ENCODE measurements at regions not wholly inside any gene's neighbourhood (a gene's known extent, or its start where the extent isn't known, plus 50 kb on each side); places are given as distances from the start of the nearest gene placed in this dataset.

DNA sequence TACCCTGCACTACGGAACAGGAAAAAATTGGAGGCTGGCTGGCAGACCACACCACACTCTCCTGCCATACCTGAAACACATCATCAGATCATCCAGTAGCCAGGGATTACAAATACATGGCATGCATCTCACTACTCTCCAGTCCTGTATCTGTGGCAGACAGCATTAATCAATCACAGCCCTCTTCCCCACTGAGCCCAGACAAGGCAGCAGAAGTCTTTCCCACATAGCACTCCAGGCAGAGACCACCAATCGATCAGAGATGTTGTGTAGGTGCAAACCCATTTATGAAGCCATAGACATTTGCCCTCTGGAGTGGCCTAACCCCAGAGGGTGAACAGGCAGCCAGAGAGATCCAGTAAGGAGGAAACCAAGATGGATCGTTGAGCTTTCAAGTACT, 410.9 kb upstream of the PROK2 start:
- Mint-ChIP-seq H3K9me3 (peaks cover 12% of the 10 kb centered on the region), H3K4me1 (ENCODE audit: low read depth) (no peaks in the 10 kb centered on the region)

DNA sequence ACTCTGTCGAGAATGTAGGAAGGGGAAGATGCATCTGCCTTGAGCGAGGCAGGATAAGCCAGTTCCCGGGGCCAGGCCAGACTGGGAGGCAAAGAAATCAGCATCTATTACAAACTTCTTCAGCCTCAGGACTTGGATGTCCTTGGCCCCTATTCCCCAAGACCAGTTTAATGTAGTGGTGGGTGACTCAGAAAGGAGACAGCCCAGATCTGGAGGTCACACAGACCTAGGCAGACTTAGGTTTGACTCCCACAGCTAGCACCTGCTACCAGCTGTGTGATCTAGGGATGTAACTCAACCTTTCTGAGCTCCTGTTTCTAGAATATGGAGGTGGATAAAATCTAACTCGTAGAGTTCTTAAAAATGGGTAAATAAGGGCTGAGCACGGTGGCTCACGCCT, 409.5 kb upstream of the PROK2 start:
- Mint-ChIP-seq H3K36me3 (ENCODE audit: low read depth) (no peaks in the 10 kb centered on the region), H3K9me3 (peaks cover 7% of the 10 kb centered on the region)

More for the DNA sequence above, 410.9 kb upstream of the PROK2 start:
- no peak overlapping the region for H3K27ac Mint-ChIP-seq
- intact Hi-C loops (cut with micrococcal nuclease) = no loop called here
- H3K36me3 Mint-ChIP-seq (ENCODE audit: low read depth) = no peaks in the 10 kb centered on the region
- no peak for DNase-seq (ENCODE audit: low spot score)
- H3K27me3 Mint-ChIP-seq (ENCODE audit: low read depth) = no peaks in the 10 kb centered on the region
- no peak overlapping the region for H3K4me3 Mint-ChIP-seq (ENCODE audit: low read depth)

DNA sequence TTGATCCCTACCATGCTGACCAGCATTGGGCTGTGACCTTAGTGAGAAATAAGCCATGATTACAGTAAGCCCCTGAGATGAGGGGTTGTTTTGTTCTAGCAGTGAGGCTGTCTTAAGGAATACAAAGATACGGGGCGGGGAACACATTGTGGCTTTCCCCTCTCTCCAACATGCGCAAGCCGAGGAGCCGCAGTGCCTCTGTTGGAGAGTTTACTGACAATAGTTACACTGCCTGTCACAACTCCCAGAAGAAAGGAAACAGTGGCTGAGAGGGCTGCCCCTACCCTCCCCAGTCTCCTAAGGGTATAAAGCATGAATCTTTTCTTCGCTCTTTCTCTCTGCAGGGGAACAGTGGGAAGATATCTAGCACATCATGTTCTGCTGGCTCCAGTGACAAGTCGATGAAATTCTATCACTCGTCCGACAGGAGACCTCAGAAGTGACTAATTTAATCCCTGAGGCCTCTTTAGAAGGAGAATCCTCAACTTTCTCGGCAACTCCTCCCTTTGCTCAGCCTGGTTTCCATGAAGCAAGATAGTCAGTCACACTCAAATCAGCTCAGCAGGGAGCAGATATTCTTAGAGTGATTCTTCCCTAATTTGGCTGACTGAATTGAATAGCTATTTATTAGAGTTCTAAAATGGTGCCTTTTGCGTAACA, 409.0 kb upstream of the PROK2 start:
- H3K27me3 Mint-ChIP-seq (ENCODE audit: low read depth) = no peaks in the 10 kb centered on the region
- peaks cover 7% of the 10 kb centered on the region for H3K4me1 Mint-ChIP-seq (ENCODE audit: low read depth)
- H3K27ac Mint-ChIP-seq = no peak overlapping the region
- intact Hi-C loops (cut with micrococcal nuclease) = loop anchor here (1.0 kb wide), 1 partner anchor 35 kb away; no protein-coding TSS in a partner anchor
- H3K36me3 Mint-ChIP-seq (ENCODE audit: low read depth) = no peaks in the 10 kb centered on the region
- no peak for DNase-seq (ENCODE audit: low spot score)
- H3K9me3 Mint-ChIP-seq = peaks cover 7% of the 10 kb centered on the region
- no peak overlapping the region for H3K4me3 Mint-ChIP-seq (ENCODE audit: low read depth)

More for the DNA sequence above, 409.5 kb upstream of the PROK2 start:
- no peak for DNase-seq (ENCODE audit: low spot score)
- intact Hi-C loops (cut with micrococcal nuclease) = loop anchor here (1.0 kb wide), 1 partner anchor 35 kb away; no protein-coding TSS in a partner anchor
- Mint-ChIP-seq H3K4me1 (ENCODE audit: low read depth) (peaks cover 3% of the 10 kb centered on the region), H3K4me3 (ENCODE audit: low read depth) (no peak overlapping the region), H3K27ac (no peak overlapping the region), H3K27me3 (ENCODE audit: low read depth) (no peaks in the 10 kb centered on the region)

DNA sequence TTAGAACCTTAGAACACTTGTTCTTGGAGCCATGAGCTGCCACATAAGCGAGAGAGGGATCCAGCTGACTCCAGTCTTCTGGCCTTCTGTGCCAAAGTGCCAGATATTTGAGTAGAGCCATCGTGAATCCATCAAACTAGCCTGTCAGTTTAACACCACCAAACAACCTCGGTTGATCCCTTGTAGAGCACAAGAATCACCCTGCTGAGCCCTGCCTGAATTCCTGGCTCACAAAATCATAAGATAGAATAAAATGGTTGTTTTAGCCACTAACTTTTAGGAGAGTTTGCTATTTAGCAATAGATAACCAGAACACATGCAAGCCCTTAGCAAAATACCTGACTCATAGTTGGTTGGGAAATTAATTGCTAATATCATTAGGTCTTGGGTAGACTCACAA, 407.6 kb upstream of the PROK2 start:
- Mint-ChIP-seq H3K27me3 (ENCODE audit: low read depth) (no peaks in the 10 kb centered on the region), H3K36me3 (ENCODE audit: low read depth) (no peaks in the 10 kb centered on the region), H3K4me3 (ENCODE audit: low read depth) (no peak overlapping the region), H3K9me3 (peaks cover 7% of the 10 kb centered on the region), H3K4me1 (ENCODE audit: low read depth) (peaks cover 7% of the 10 kb centered on the region), H3K27ac (no peak overlapping the region)
- DNase-seq (ENCODE audit: low spot score) = no peak
- intact Hi-C loops (cut with micrococcal nuclease) = no loop called here

DNA sequence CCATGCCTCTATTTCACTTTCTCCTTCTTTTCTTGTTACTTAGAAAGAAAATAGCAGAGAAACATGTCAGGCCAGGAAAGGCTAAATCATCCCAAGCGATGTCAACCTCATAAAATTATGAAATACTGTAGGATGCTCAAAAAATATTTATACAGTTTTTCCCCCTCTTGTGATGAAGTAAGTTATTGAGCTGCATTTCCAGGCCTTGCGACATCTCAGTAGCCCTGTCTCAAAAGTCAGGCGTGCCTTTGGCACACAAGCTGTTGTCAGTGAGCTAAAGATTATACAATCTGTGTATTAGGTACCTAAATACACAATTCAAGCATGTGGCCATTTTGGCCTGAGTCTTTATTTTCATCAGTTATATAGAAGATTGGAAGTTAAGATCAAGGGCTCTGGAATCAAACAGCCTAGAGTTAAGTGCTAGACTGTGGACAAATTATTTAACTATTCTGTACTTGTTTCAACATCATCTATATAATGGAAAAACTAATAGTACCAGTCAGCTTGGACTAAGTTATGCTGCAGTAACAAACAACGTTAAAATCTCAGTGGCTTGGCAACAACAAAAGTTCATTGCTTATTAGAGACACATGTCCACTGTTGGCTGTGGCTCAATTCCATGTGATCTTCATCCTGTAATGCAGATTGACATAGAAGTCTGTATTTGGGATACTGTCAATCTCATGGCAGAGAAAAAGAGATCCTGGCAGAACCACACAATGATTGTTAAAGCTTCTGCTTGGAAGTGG, 406.4 kb upstream of the PROK2 start:
- intact Hi-C loops (cut with micrococcal nuclease) = no loop called here
- no peak for DNase-seq (ENCODE audit: low spot score)
- Mint-ChIP-seq H3K9me3 (peaks cover 7% of the 10 kb centered on the region), H3K4me1 (ENCODE audit: low read depth) (peaks cover 9% of the 10 kb centered on the region), H3K36me3 (ENCODE audit: low read depth) (no peaks in the 10 kb centered on the region), H3K27ac (no peak overlapping the region), H3K4me3 (ENCODE audit: low read depth) (no peak overlapping the region), H3K27me3 (ENCODE audit: low read depth) (no peaks in the 10 kb centered on the region)

DNA sequence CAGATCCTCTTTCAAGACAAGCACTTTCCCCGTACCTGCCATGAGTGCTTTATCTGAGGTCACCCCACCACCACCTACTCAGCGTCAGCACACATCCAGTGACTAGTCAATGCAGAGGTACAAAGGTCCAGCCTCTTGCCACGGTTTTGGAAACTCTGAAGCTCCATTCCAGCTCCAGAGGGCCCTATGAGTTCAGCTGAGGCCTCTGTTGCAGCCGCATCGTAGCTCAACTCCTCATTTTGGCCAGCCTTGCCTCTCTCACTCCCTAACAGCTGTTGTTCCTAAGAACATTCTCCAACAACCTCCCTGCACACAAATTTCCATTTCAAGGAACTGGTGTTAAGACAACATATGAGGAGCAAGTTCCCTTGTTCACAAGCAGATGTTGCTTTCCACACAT, 405.1 kb upstream of the PROK2 start:
- Mint-ChIP-seq H3K9me3 (peaks cover 7% of the 10 kb centered on the region), H3K4me3 (ENCODE audit: low read depth) (no peak overlapping the region), H3K36me3 (ENCODE audit: low read depth) (no peaks in the 10 kb centered on the region), H3K27me3 (ENCODE audit: low read depth) (no peaks in the 10 kb centered on the region), H3K4me1 (ENCODE audit: low read depth) (peaks cover 12% of the 10 kb centered on the region), H3K27ac (no peak overlapping the region)
- DNase-seq (ENCODE audit: low spot score) = no peak
- intact Hi-C loops (cut with micrococcal nuclease) = no loop called here

DNA sequence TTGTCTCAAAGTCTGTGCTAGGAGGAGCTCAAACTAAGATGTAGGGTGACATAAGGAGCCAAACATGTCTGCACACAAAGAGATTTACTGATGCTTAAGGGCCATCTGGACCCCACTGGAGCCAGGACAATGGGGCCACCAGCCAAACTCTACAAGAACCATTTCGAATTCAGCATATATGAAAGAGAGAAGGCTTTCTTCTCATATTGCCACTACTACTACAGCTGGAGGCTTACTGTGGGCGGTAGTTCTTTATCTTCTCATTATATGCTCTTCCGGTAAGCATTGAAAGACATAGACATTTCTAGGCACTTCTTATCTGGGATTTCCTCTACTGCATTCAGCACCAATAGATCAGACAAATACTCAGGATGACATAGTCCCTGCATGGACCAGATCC, 404.4 kb upstream of the PROK2 start:
- Mint-ChIP-seq H3K4me1 (ENCODE audit: low read depth) (peaks cover 12% of the 10 kb centered on the region), H3K27ac (no peak overlapping the region)

DNA sequence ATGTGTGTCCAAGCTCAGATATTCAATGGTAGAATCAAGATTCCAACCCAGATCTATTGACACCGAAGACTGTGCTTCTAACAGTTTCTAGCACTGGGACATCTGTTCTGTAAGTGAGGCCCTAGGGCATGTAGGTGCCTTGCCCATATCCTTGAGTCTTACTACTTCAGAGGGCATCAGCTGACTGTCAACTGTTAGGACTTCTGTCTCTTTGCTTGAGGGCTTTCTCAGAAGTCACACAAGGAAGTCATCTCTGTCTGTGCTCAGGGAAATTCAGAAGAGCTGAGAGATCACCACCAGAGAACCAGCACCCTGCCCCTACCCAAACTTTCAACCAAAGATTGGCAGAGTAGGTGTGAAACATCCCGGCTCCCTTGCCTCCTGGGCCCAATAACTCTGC, 403.6 kb upstream of the PROK2 start:
- Mint-ChIP-seq H3K36me3 (ENCODE audit: low read depth) (no peaks in the 10 kb centered on the region), H3K4me3 (ENCODE audit: low read depth) (no peak overlapping the region), H3K27me3 (ENCODE audit: low read depth) (no peaks in the 10 kb centered on the region), H3K4me1 (ENCODE audit: low read depth) (peaks cover 12% of the 10 kb centered on the region), H3K9me3 (peaks cover 7% of the 10 kb centered on the region), H3K27ac (no peak overlapping the region)
- no peak for DNase-seq (ENCODE audit: low spot score)
- intact Hi-C loops (cut with micrococcal nuclease) = no loop called here

More for the DNA sequence above, 404.4 kb upstream of the PROK2 start:
- no peak for DNase-seq (ENCODE audit: low spot score)
- Mint-ChIP-seq H3K4me3 (ENCODE audit: low read depth) (no peak overlapping the region), H3K27me3 (ENCODE audit: low read depth) (no peaks in the 10 kb centered on the region), H3K36me3 (ENCODE audit: low read depth) (no peaks in the 10 kb centered on the region), H3K9me3 (peaks cover 7% of the 10 kb centered on the region)
- intact Hi-C loops (cut with micrococcal nuclease) = no loop called here

DNA sequence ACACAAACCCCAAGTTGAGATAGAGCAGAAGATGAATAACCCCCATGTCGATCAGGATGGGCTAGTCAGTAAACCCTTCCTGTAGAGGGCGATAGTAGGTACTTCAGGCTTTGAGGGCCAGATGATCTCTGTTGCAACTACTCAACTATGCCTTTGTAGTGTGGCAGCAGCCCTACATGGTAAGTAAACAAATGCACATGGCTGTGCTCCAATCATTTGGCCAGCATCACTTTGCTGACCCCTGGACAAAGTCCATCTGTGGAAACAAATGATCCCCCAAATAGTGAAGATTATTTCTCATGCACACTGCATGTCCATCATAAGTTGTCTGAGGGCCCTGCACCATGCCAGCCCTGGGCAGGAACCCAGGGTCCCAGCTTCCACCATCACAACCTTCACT, 402.2 kb upstream of the PROK2 start:
- Mint-ChIP-seq H3K27me3 (ENCODE audit: low read depth) (peaks cover 5% of the 10 kb centered on the region), H3K27ac (no peak overlapping the region), H3K4me1 (ENCODE audit: low read depth) (peaks cover 12% of the 10 kb centered on the region), H3K4me3 (ENCODE audit: low read depth) (no peak overlapping the region), H3K36me3 (ENCODE audit: low read depth) (no peaks in the 10 kb centered on the region), H3K9me3 (peaks cover 4% of the 10 kb centered on the region)
- no peak for DNase-seq (ENCODE audit: low spot score)
- intact Hi-C loops (cut with micrococcal nuclease) = no loop called here

DNA sequence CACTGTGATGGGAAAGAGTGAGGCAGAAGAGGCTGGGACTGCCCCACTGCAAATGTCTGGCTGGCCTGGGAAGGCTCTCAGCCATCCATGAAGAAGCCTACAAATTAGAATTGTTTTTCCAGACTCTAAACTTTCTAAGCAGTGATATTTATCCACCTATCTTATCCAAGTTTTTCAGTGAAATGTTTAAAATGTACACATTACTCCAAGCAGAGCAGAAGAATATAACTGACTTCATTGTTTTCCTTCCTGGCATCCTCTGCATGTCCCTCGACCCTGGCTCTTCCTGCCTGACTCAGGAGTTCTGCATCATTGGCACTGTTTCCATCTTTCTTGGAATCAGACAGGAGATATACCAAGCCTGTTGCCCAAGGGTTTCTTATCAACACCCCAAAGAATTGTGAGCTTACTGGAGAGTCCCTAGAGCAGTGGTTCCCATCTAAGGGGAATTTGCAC, 401.5 kb upstream of the PROK2 start:
- Mint-ChIP-seq H3K9me3 (no peaks in the 10 kb centered on the region), H3K27me3 (ENCODE audit: low read depth) (peaks cover 11% of the 10 kb centered on the region), H3K4me1 (ENCODE audit: low read depth) (peaks cover 12% of the 10 kb centered on the region), H3K4me3 (ENCODE audit: low read depth) (no peak overlapping the region), H3K36me3 (ENCODE audit: low read depth) (no peaks in the 10 kb centered on the region), H3K27ac (no peak overlapping the region)
- intact Hi-C loops (cut with micrococcal nuclease) = no loop called here
- DNase-seq (ENCODE audit: low spot score) = no peak

DNA sequence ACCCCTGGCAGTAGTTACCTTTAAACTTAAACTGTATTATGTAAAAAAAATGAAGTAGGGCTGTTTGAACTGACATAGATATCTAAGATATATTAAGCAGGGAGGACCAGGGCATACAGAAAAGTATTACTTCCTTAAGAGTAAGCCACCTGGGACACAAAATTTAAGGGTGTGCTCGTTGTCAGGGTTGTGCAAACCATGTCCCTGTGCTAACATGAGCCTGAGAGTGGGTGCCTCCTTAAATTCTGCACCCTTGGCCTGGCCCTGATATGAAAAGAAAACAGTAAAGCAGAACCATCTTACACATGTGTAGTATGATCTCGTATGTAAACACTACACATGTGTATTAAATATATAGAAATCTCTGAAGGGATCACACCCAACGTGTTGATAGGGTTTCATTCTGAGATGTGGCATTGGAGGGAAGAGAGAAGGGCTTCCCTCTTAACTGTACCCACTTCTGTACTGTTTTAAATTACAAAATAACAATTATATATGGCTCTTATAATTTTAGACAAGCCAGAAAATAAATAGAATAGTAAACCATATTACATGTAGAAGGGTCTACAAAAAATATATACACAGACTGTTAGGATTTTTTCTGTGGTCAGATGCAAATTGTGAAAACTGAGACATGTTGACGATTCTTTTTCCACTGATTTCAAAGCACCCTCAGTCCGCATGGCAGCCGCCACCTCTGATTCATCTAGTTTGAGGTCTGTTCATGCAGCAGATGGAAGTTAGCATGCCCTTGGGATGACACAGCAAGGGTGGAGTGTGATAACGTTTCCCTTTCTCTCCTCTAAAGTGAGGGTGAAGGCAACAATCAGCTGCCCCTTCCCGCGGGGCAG, 400.8 kb upstream of the PROK2 start:
- Mint-ChIP-seq H3K27me3 (ENCODE audit: low read depth) (peaks cover 16% of the 10 kb centered on the region), H3K27ac (no peak overlapping the region), H3K9me3 (no peaks in the 10 kb centered on the region), H3K36me3 (ENCODE audit: low read depth) (no peaks in the 10 kb centered on the region), H3K4me1 (ENCODE audit: low read depth) (peaks cover 12% of the 10 kb centered on the region), H3K4me3 (ENCODE audit: low read depth) (no peak overlapping the region)
- intact Hi-C loops (cut with micrococcal nuclease) = no loop called here
- no peak for DNase-seq (ENCODE audit: low spot score)

DNA sequence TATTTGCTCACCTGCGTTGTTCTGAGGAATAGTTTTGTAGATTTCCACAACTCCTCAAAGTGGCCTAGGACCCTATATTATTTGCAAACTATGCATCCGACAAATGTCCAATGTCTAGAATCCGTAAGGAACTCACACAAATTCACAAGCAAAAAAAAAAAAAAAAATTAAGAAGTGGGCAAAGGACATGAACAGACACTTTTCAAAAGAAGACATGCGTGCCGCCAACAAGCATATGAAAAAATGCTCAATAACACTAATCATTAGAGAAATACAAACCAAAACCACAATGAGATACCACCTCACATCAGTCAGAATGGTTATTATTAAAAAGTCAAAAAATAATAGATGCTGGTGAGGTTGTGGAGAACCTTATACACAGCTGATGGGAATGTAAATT, 398.5 kb upstream of the PROK2 start:
- peaks cover 8% of the 10 kb centered on the region for H3K4me1 Mint-ChIP-seq (ENCODE audit: low read depth)
- no peaks in the 10 kb centered on the region for H3K9me3 Mint-ChIP-seq
- no peak overlapping the region for H3K27ac Mint-ChIP-seq
- H3K36me3 Mint-ChIP-seq (ENCODE audit: low read depth) = no peaks in the 10 kb centered on the region
- no peak overlapping the region for H3K4me3 Mint-ChIP-seq (ENCODE audit: low read depth)
- no peak for DNase-seq (ENCODE audit: low spot score)
- intact Hi-C loops (cut with micrococcal nuclease) = no loop called here
- H3K27me3 Mint-ChIP-seq (ENCODE audit: low read depth) = peaks cover 28% of the 10 kb centered on the region

DNA sequence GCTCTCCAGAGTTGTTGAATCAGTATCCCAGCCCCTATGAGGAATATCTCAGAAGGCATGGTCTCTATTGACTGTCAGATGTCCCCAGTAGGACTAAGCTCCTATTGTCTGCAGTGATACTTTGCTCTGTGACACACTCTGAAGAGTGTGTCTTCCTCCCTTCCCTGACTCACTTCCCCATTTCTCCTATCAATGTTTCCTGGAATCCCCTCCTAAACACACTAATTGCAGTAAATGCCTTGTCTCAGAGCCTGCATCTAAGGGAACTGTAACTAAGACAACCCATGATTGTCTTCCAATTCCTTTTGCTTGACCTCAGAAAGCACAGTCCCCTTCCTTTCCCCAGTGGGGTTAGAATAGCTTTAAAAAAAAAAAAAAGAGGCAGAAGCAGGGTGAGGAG, 397.3 kb upstream of the PROK2 start:
- no peak for DNase-seq (ENCODE audit: low spot score)
- H3K4me3 Mint-ChIP-seq (ENCODE audit: low read depth) = no peak overlapping the region
- peaks cover 10% of the 10 kb centered on the region for H3K4me1 Mint-ChIP-seq (ENCODE audit: low read depth)
- H3K36me3 Mint-ChIP-seq (ENCODE audit: low read depth) = no peaks in the 10 kb centered on the region
- no peaks in the 10 kb centered on the region for H3K9me3 Mint-ChIP-seq
- peaks cover 28% of the 10 kb centered on the region for H3K27me3 Mint-ChIP-seq (ENCODE audit: low read depth)
- intact Hi-C loops (cut with micrococcal nuclease) = no loop called here
- no peak overlapping the region for H3K27ac Mint-ChIP-seq

Data from activated T-helper 2 cell treated with anti-CD3 and anti-CD28 coated beads, Interferon-gamma antibody, Interleukin-2, Interleukin-4, amounts not matched to agents 10 μg/mL and 5 μg/mL and 100 μg/mL, durations not matched to agents 14 hours and 24 hours and 36 hours (primary cell).